Activated T-cell treated with anti-CD3 and anti-CD28 coated beads for 1 hour (primary cell): ENCODE measurements at regions not wholly inside any gene's neighbourhood (a gene's known extent, or its start where the extent isn't known, plus 50 kb on each side); places are given as distances from the start of the nearest gene placed in this dataset.
"Not testable (repeated sequence)": the region's sequence is repeated elsewhere in the genome, so short reads cannot be mapped to it uniquely, and the experiment has no call there.

ENCODE experiments used
- DNase-seq: peaks from one replicate; pipeline ENCODE4 v3.0.0-alpha.2; 2020; ENCODE audit warnings: low read depth

GRCh38 chr12:25424211-25424731 lies 128.8 kb downstream of the LMNTD1 start:
- DNase-seq: no peak

- no peak for DNase-seq
These were observed 129.6 kb downstream of the LMNTD1 start for GRCh38 chr12:25423355-25424050.

- DNase-seq: no peak
These were observed 130.8 kb downstream of the LMNTD1 start for GRCh38 chr12:25422241-25422640.

- DNase-seq: no peak
These were observed 131.4 kb downstream of the LMNTD1 start for GRCh38 chr12:25421651-25422167.

GRCh38 chr12:25420116-25420515 lies 133.0 kb downstream of the LMNTD1 start:
- DNase-seq: no peak

GRCh38 chr12:25419595-25419994 lies 133.5 kb downstream of the LMNTD1 start:
- no peak for DNase-seq

- DNase-seq: no peak
These were observed 136.0 kb downstream of the LMNTD1 start for GRCh38 chr12:25417071-25417470.

- no peak for DNase-seq
These were observed 136.6 kb downstream of the LMNTD1 start for GRCh38 chr12:25416516-25416915.

- DNase-seq: no peak
These were observed 138.1 kb downstream of the LMNTD1 start for GRCh38 chr12:25415004-25415403.

GRCh38 chr12:25412735-25413134 lies 140.3 kb downstream of the LMNTD1 start:
- DNase-seq: no peak

GRCh38 chr12:25404955-25405354 lies 148.1 kb downstream of the LMNTD1 start:
- no peak for DNase-seq

GRCh38 chr12:25401547-25402345 lies 151.0 kb upstream of the KRAS start:
- DNase-seq: no peak

- DNase-seq: no peak
These were observed 146.3 kb upstream of the KRAS start for GRCh38 chr12:25397001-25397400.

- DNase-seq: no peak
These were observed 144.5 kb upstream of the KRAS start for GRCh38 chr12:25395227-25395626.

- DNase-seq: not testable (repeated sequence)
These were observed 144.0 kb upstream of the KRAS start for GRCh38 chr12:25394775-25395174.

GRCh38 chr12:25394025-25394424 lies 143.3 kb upstream of the KRAS start:
- DNase-seq: no peak

- DNase-seq: not testable (repeated sequence)
These were observed 140.6 kb upstream of the KRAS start for GRCh38 chr12:25391346-25391745.

- no peak for DNase-seq
These were observed 137.5 kb upstream of the KRAS start for GRCh38 chr12:25388183-25388582.

GRCh38 chr12:25387732-25388050 lies 137.0 kb upstream of the KRAS start:
- no peak for DNase-seq

- DNase-seq: peak; percentile 58
These were observed 136.4 kb upstream of the KRAS start for GRCh38 chr12:25386831-25387731.

- DNase-seq: no peak
These were observed 134.1 kb upstream of the KRAS start for GRCh38 chr12:25384893-25385248.
